ENCODE measurements at regions not wholly inside any gene's neighbourhood (a gene's known extent, or its start where the extent isn't known, plus 50 kb on each side); places are given as distances from the start of the nearest gene placed in this dataset.

DNA sequence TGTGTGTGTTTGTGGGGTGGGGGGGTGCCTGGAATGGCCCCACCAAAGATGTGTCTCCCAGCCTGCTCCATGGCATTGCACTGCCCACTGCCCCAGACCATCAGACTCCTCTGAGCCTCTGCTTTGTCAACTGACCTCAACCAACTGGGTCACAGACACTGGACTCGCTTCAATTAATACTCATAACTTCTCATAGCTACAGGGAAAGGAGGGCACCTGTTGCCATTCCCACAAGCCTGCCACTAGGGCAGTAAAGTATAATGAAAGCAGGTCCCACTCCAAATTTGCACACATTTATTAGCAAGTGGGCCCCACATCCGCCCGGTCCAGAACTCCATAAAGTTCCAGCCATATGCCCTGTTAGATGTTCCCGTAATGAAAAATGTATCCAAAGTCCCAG, 70.5 kb upstream of the PRDM11 start:
- no peak for TF ChIP-seq POLR2AphosphoS5 (IDR thresholded peaks at IDR 0.05; ENCODE audit: low read depth, low read length)
- no peak for TF ChIP-seq POLR2A (IDR thresholded peaks at IDR 0.05; ENCODE audit: low read depth, low read length)
- TF ChIP-seq TAF1 (IDR thresholded peaks at IDR 0.05; ENCODE audit: borderline replicate concordance, low read depth, low read length), result no peak

Data from GM12892 (cell line).